HEK293T (cell line): ENCODE measurements at regions not wholly inside any gene's neighbourhood (a gene's known extent, or its start where the extent isn't known, plus 50 kb on each side); places are given as distances from the start of the nearest gene placed in this dataset.

Source experiments
- BHLHE40 ChIP-seq: fragments of 450-650 bp; IDR thresholded peaks from 2 replicates; pipeline ENCODE4 v1.6.1; 2016; ENCODE audit warnings: mild to moderate bottlenecking, moderate library complexity, borderline replicate concordance
- CTBP1 ChIP-seq: fragments of 450-650 bp; IDR thresholded peaks from 2 replicates; pipeline ENCODE4 v1.6.1; 2016; ENCODE audit warnings: borderline replicate concordance
- ELF4 ChIP-seq: fragments of 450-650 bp; IDR thresholded peaks from 2 replicates; pipeline ENCODE4 v1.6.1; 2017; ENCODE audit warnings: antibody characterized with exemption
- FOXA1 ChIP-seq: fragments of 450-650 bp; IDR thresholded peaks from 2 replicates; pipeline ENCODE4 v1.6.1; 2016; ENCODE audit warnings: mild to moderate bottlenecking
- FOXK2 ChIP-seq: fragments of 450-650 bp; IDR thresholded peaks from 2 replicates; pipeline ENCODE4 v1.6.1; 2016; ENCODE audit warnings: mild to moderate bottlenecking
- FOXM1 ChIP-seq: fragments of 450-650 bp; IDR thresholded peaks from 2 replicates; pipeline ENCODE4 v1.6.1; 2017; ENCODE audit warnings: mild to moderate bottlenecking, borderline replicate concordance
- L3MBTL2 ChIP-seq: fragments of 450-650 bp; conservative IDR thresholded peaks from 2 replicates; pipeline ENCODE4 v1.6.1; 2016; ENCODE audit warnings: mild to moderate bottlenecking
- LEF1 ChIP-seq: fragments of 450-650 bp; IDR thresholded peaks from 2 replicates; pipeline ENCODE4 v1.6.1; 2017; ENCODE audit warnings: mild to moderate bottlenecking, borderline replicate concordance
- NFRKB ChIP-seq: fragments of 450-650 bp; IDR thresholded peaks from 2 replicates; pipeline ENCODE4 v1.6.1; 2016; ENCODE audit warnings: mild to moderate bottlenecking, moderate library complexity
- SP1 ChIP-seq: fragments of 450-650 bp; IDR thresholded peaks from 2 replicates; pipeline ENCODE4 v1.6.1; 2017
- SUZ12 ChIP-seq: fragments of 450-650 bp; IDR thresholded peaks from 2 replicates; pipeline ENCODE4 v1.6.1; 2016; ENCODE audit warnings: mild to moderate bottlenecking
- TARDBP ChIP-seq: fragments of 450-650 bp; IDR thresholded peaks from 2 replicates; pipeline ENCODE4 v1.6.1; 2016
- ZNF384 ChIP-seq: fragments of 450-650 bp; IDR thresholded peaks from 2 replicates; pipeline ENCODE4 v1.6.1; 2016
- TF ChIP-seq, protein P1 (sequence below): fragments of 450-650 bp; IDR thresholded peaks from 2 replicates; pipeline ENCODE4 v1.6.1; 2016

GRCh38 chr14:71541973-71542690 is 390.1 kb upstream of the RGS6 start:
- TF ChIP-seq, protein P1, sequence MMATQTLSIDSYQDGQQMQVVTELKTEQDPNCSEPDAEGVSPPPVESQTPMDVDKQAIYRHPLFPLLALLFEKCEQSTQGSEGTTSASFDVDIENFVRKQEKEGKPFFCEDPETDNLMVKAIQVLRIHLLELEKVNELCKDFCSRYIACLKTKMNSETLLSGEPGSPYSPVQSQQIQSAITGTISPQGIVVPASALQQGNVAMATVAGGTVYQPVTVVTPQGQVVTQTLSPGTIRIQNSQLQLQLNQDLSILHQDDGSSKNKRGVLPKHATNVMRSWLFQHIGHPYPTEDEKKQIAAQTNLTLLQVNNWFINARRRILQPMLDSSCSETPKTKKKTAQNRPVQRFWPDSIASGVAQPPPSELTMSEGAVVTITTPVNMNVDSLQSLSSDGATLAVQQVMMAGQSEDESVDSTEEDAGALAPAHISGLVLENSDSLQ, result no peak
- TF ChIP-seq SP1, result no peak
- TF ChIP-seq BHLHE40, result no peak
- no peak for TF ChIP-seq FOXK2
- no peak for TF ChIP-seq CTBP1
- TF ChIP-seq TARDBP, result no peak
- no peak for TF ChIP-seq ZNF384
- TF ChIP-seq SUZ12, result no peak
- no peak for TF ChIP-seq FOXA1
- TF ChIP-seq LEF1, result no peak
- TF ChIP-seq NFRKB, result no peak
- TF ChIP-seq L3MBTL2, result no peak
- no peak for TF ChIP-seq FOXM1
- TF ChIP-seq ELF4, result no peak
